H1 (cell line): ENCODE measurements at regions not wholly inside any gene's neighbourhood (a gene's known extent, or its start where the extent isn't known, plus 50 kb on each side); places are given as distances from the start of the nearest gene placed in this dataset.

Source experiments
- CTCF ChIA-PET: fragments of 300-600 bp; sonication (Branson Sonifier 250); formaldehyde crosslinking; loops from one replicate; lab custom pipeline; 2021; ENCODE audit not compliant: partially characterized antibody; lab: Charles Lee
- POLR2A ChIA-PET: fragments of 300-600 bp; sonication (Branson Sonifier 250); formaldehyde crosslinking; loops from one replicate; lab custom pipeline; 2021; ENCODE audit warnings: inconsistent platforms; ENCODE audit not compliant: partially characterized antibody; lab: Charles Lee
- DNase-seq, 2 experiments: peaks; one replicate each; pipeline versions ENCODE4 v3.0.0 to v3.0.0-alpha.2; 2010 to 2022; ENCODE audit warnings: low spot score in 2 of 2, low read depth in 1 of 2, mixed read lengths in 1 of 2
- FAIRE-seq: peaks from 2 replicates; lab custom pipeline; 2011; peaks lifted over from hg19 to GRCh38; lab: Jason Lieb, UNC
- H2AFZ ChIP-seq: 2 replicates; pipeline ENCODE4 v1.8.1; 2012; ENCODE audit warnings: low read length, inconsistent platforms
- H2AK5ac ChIP-seq: 2 replicates; pipeline ENCODE4 v1.6.1; 2013; ENCODE audit warnings: low read depth, low read length
- H2BK120ac ChIP-seq: replicated peaks from 2 replicates; pipeline ENCODE3; 2013; ENCODE audit warnings: low read depth, low read length, inconsistent platforms
- H2BK12ac ChIP-seq: 2 replicates; pipeline ENCODE4 v1.6.1; 2013; ENCODE audit warnings: low read depth, low read length
- H2BK15ac ChIP-seq: 2 replicates; pipeline ENCODE4 v1.6.1; 2013; ENCODE audit warnings: low read length
- H2BK20ac ChIP-seq: 2 replicates; pipeline ENCODE4 v1.6.1; 2013; ENCODE audit warnings: low read length
- H2BK5ac ChIP-seq: 2 replicates; pipeline ENCODE4 v1.6.1; 2013; ENCODE audit warnings: low read depth, low read length
- H3K14ac ChIP-seq: 2 replicates; pipeline ENCODE4 v1.6.1; 2013; ENCODE audit warnings: inconsistent platforms; ENCODE audit not compliant: insufficient read length
- H3K18ac ChIP-seq: 2 replicates; pipeline ENCODE4 v1.6.1; 2013; ENCODE audit warnings: low read length; ENCODE audit errors: extremely low read depth
- H3K23ac ChIP-seq: 2 replicates; pipeline ENCODE4 v1.6.1; 2013; ENCODE audit warnings: inconsistent platforms; ENCODE audit not compliant: insufficient read length
- H3K23me2 ChIP-seq: 2 replicates; pipeline ENCODE4 v1.6.1; 2013; ENCODE audit warnings: low read depth, low read length
- H3K27ac ChIP-seq: 2 replicates; pipeline ENCODE4 v1.6.1; 2011; ENCODE audit warnings: low read depth, low read length, inconsistent platforms
- H3K27me3 ChIP-seq, 4 experiments: replicated peaks in 1 of 4; 1 replicate in 1 of 4; 2 replicates in 3 of 4; pipeline versions ENCODE4 v1.6.1 to v1.8.1; 2011 to 2013; ENCODE audit warnings: low read length in 3 of 4, mild to moderate bottlenecking in 3 of 4, inconsistent platforms in 2 of 4, mixed read lengths in 2 of 4, moderate library complexity in 1 of 4; ENCODE audit not compliant: control insufficient read depth in 3 of 4, insufficient read depth in 3 of 4; ENCODE audit errors: extremely low read depth in 1 of 4
- H3K36me3 ChIP-seq, 4 experiments: 2 replicates each; pipeline versions ENCODE4 v1.6.1 to v1.8.1; 2011 to 2013; ENCODE audit warnings: mild to moderate bottlenecking in 4 of 4, low read length in 3 of 4, moderate library complexity in 2 of 4, control low read depth in 1 of 4, inconsistent platforms in 1 of 4; ENCODE audit not compliant: insufficient read depth in 4 of 4, control insufficient read depth in 2 of 4
- H3K4ac ChIP-seq: replicated peaks from 2 replicates; pipeline ENCODE3; 2013; ENCODE audit warnings: low read length, low read depth, mixed read lengths, inconsistent platforms; ENCODE audit not compliant: insufficient read length
- H3K4me1 ChIP-seq, 4 experiments: replicated peaks in 1 of 4; 1 replicate in 1 of 4; 2 replicates in 3 of 4; pipeline versions ENCODE4 v1.6.1 to v1.8.1; 2011 to 2013; ENCODE audit warnings: low read length in 3 of 4, inconsistent platforms in 2 of 4, mixed read lengths in 1 of 4; ENCODE audit not compliant: insufficient read depth in 4 of 4, control insufficient read depth in 3 of 4
- H3K4me2 ChIP-seq, 2 experiments: 2 replicates each; pipeline versions ENCODE4 v1.6.1 to v1.8.1; 2011 to 2013; ENCODE audit warnings: low read depth in 2 of 2, low read length in 2 of 2, control low read depth in 1 of 2, inconsistent platforms in 1 of 2, mild to moderate bottlenecking in 1 of 2; ENCODE audit not compliant: insufficient read depth in 1 of 2
- H3K4me3 ChIP-seq, 4 experiments: fragments of 200-600, 300-600 bp in 1 of 4; sonication (generic), shearing (Covaris generic), sonication (Bioruptor Twin) in 1 of 4; 2 replicates each; pipeline versions ENCODE4 v1.5.1 to v1.8.1; 2011 to 2016; ENCODE audit warnings: low read length in 4 of 4, low read depth in 3 of 4, control low read depth in 2 of 4, inconsistent platforms in 2 of 4, mild to moderate bottlenecking in 2 of 4, mixed read lengths in 1 of 4, moderate library complexity in 1 of 4; ENCODE audit not compliant: insufficient read depth in 2 of 4; ENCODE audit errors: extremely low read depth in 1 of 4
- H3K56ac ChIP-seq: replicated peaks from 2 replicates; pipeline ENCODE3; 2013; ENCODE audit warnings: low read depth, mild to moderate bottlenecking, mixed read lengths, low read length, inconsistent platforms; ENCODE audit not compliant: insufficient read length
- H3K79me1 ChIP-seq: 2 replicates; pipeline ENCODE4 v1.6.1; 2013; ENCODE audit warnings: low read depth, low read length, control low read depth
- H3K79me2 ChIP-seq, 2 experiments: 2 replicates each; pipeline versions ENCODE4 v1.6.1 to v1.8.1; 2012 to 2013; ENCODE audit warnings: low read length in 2 of 2, mild to moderate bottlenecking in 2 of 2, inconsistent platforms in 1 of 2; ENCODE audit not compliant: insufficient read depth in 2 of 2, control insufficient read depth in 1 of 2
- H3K9ac ChIP-seq, 4 experiments: replicated peaks in 1 of 4; 1 replicate in 1 of 4; 2 replicates in 3 of 4; pipeline versions ENCODE4 v1.6.1 to v1.8.1; 2011 to 2013; ENCODE audit warnings: low read depth in 3 of 4, low read length in 3 of 4, control low read depth in 2 of 4, mild to moderate bottlenecking in 2 of 4, moderate library complexity in 2 of 4, inconsistent platforms in 1 of 4; ENCODE audit errors: extremely low read depth in 1 of 4
- H3K9me3 ChIP-seq, 2 experiments: 2 replicates each; pipeline versions ENCODE4 v1.6.1 to v1.8.1; 2012 to 2013; ENCODE audit warnings: mild to moderate bottlenecking in 2 of 2, moderate library complexity in 2 of 2, control low read depth in 1 of 2, inconsistent platforms in 1 of 2, low read depth in 1 of 2, low read length in 1 of 2, mixed read lengths in 1 of 2; ENCODE audit not compliant: insufficient read depth in 2 of 2
- H4K20me1 ChIP-seq, 2 experiments: replicated peaks in 1 of 2; 2 replicates each; pipeline versions ENCODE3 to v1.8.1; 2011 to 2013; ENCODE audit warnings: inconsistent platforms in 2 of 2, low read length in 2 of 2, mild to moderate bottlenecking in 1 of 2; ENCODE audit not compliant: insufficient read depth in 2 of 2, control insufficient read depth in 1 of 2
- H4K5ac ChIP-seq: 2 replicates; pipeline ENCODE4 v1.6.1; 2013; ENCODE audit warnings: low read length, low read depth, mixed read lengths, inconsistent platforms; ENCODE audit not compliant: insufficient read length
- H4K8ac ChIP-seq: 2 replicates; pipeline ENCODE4 v1.8.0; 2013; ENCODE audit warnings: mild to moderate bottlenecking, moderate library complexity, low read length, inconsistent platforms; ENCODE audit not compliant: insufficient read depth; ENCODE audit errors: extremely low read depth
- H4K91ac ChIP-seq: replicated peaks from 2 replicates; pipeline ENCODE3; 2013; ENCODE audit warnings: low read length, mixed read lengths, inconsistent platforms; ENCODE audit not compliant: insufficient read length
- MAX ChIP-seq: IDR thresholded peaks from 2 replicates; pipeline ENCODE4 v1.6.1; 2012; ENCODE audit warnings: inconsistent platforms
- WGBS, 2 experiments: shearing (Covaris generic) in 1 of 2; methylation state at CpG; one replicate each; pipeline versions ENCODE4 v1.1.6 to v1.1.7; 2013 to 2015; ENCODE audit warnings: low lambda C conversion rate in 2 of 2, mixed read lengths in 2 of 2, inconsistent platforms in 1 of 2, low coverage in 1 of 2, missing lambda C conversion rate in 1 of 2; ENCODE audit not compliant: insufficient replicate concordance in 2 of 2, insufficient coverage in 1 of 2, insufficient read length in 1 of 2; ENCODE audit errors: extremely low coverage in 1 of 2, missing lambda C conversion rate in 1 of 2; 5-methylcytosine and 5-hydroxymethylcytosine counted together

DNA sequence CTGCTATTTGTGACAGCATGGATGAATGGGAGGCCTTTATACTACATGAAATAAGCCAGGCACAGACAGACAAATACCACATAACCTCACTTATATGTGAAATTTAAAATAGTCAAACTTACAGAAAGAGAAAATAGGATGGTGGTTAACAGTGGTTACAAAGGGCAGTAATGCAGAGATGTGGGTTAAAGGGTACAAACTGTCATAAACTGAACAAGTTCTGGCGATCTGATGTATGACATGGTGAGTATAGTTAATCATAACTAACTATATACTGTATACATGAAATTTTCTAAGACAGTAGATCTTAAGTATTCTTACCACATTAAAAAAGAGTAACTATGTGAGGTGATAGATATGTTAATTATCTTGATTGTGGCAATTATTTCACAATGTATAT, 558.1 kb upstream of the ZNF804A start:
- no peak overlapping the region for H4K5ac ChIP-seq
- H3K23ac ChIP-seq = no peak overlapping the region
- ChIA-PET CTCF (no interaction called here), POLR2A (no interaction called here)
- no peak overlapping the region for H2BK120ac ChIP-seq
- H3K18ac ChIP-seq = no peak overlapping the region
- no peaks in the 10 kb centered on the region for H3K79me1 ChIP-seq
- H4K8ac ChIP-seq = no peak overlapping the region
- no peaks in the 10 kb centered on the region for H4K20me1 ChIP-seq
- H3K23me2 ChIP-seq = no peaks in the 10 kb centered on the region
- no peak for FAIRE-seq
- H3K79me2 ChIP-seq = no peaks in the 10 kb centered on the region
- H3K9ac ChIP-seq = no peak overlapping the region
- no peak overlapping the region for H2BK20ac ChIP-seq
- no peak overlapping the region for H2AK5ac ChIP-seq
- no peaks in the 10 kb centered on the region for H3K4me1 ChIP-seq
- DNase-seq = no peak
- H2BK5ac ChIP-seq = no peak overlapping the region
- 94% methylated on average over 1 of the region's 1 CpG; no CpG with 5 or more reads in 1 of the 2 experiments for WGBS, 2 experiments
- no peak overlapping the region for H3K14ac ChIP-seq
- no peak overlapping the region for H2BK12ac ChIP-seq
- H3K56ac ChIP-seq = no peak overlapping the region
- H4K91ac ChIP-seq = no peak overlapping the region
- H3K4me3 ChIP-seq = no peak overlapping the region
- no peak overlapping the region for H2AFZ ChIP-seq
- no peak overlapping the region for H2BK15ac ChIP-seq
- no peaks in the 10 kb centered on the region for H3K9me3 ChIP-seq
- H3K36me3 ChIP-seq = no peaks in the 10 kb centered on the region
- no peaks in the 10 kb centered on the region for H3K27me3 ChIP-seq
- H3K4me2 ChIP-seq = no peak overlapping the region
- no peak overlapping the region for H3K4ac ChIP-seq
- H3K27ac ChIP-seq = no peak overlapping the region
- TF ChIP-seq MAX = no peak
